ELR (cell line): ENCODE measurements at regions not wholly inside any gene's neighbourhood (a gene's known extent, or its start where the extent isn't known, plus 50 kb on each side); places are given as distances from the start of the nearest gene placed in this dataset.

Experiments
- DNase-seq: peaks from one replicate; pipeline ENCODE4 v3.0.0-alpha.2; 2015; ENCODE audit warnings: low read depth

DNA sequence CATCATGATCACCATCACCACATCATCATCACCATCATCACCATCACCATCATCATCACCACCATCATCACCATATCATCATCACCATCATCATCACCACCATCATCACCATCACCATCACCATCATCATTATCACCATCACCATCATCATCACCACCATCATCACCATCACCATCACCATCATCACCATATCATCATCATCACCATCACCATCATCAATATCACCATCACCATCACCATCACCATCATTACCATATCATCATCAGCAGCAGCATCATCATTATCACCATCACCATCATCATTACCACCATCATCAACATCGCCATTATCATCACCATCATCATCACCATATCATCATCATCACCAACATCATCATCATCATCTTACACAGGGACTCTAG, 351.1 kb downstream of the MIAT start:
- no peak for DNase-seq

DNA sequence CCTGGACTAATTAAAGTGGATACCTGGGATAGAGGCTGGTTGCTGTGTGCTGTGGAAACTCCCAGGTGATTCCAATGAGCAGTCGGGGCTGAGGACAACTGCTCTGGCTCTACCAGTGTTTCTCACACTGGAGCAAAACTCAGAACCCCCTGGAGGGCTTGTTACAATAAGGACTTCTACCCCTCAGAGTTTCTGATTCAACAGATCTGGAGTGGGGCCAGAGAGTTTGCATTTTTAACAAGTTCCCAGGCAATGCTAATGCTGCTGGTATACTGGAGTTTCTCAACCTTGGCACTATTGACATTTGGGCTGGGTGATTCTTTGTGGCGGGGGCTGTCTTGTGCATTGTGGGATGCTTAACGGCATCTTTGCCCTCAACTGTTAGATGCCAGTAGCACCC, 353.7 kb downstream of the MIAT start:
- DNase-seq, result no peak

DNA sequence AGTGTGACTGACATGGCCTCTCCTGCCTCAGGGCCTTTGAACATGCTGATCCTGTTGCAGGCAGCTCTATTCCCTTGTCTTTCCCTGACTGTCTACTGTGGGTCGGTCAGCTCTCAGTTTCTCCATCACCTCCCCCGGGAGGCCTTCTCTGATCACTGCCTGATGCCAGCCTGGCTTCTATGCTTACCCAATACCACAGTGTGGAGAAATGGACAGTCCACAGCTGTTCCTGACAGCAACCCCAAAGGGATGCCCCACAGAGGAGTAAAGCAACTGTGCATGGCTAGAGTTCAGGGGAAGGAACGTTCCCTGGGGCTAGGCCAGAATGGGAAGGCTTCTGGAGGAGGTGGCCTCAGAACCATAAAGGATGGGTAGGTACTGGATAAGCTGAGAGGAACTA, 354.3 kb downstream of the MIAT start:
- no peak for DNase-seq

DNA sequence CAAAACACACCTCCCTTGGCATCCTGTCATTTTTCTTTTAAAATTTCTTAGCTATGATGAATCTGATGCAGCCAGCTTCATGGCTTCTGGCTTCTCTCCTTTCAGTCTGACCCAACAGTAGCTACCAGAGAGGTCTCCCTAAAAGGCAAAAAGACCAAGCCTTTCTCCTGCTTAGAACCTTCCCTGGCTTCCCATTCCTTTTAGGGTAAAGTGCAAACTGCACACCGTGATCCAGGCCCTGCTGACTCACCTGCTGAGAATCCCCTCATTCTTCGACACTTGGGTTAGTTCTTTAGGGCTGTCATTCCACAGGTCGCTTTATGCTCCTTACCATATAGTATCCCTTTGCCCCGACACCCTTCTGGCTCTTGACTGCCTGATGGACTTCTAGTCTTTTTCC, 362.4 kb downstream of the MIAT start:
- no peak for DNase-seq

DNA sequence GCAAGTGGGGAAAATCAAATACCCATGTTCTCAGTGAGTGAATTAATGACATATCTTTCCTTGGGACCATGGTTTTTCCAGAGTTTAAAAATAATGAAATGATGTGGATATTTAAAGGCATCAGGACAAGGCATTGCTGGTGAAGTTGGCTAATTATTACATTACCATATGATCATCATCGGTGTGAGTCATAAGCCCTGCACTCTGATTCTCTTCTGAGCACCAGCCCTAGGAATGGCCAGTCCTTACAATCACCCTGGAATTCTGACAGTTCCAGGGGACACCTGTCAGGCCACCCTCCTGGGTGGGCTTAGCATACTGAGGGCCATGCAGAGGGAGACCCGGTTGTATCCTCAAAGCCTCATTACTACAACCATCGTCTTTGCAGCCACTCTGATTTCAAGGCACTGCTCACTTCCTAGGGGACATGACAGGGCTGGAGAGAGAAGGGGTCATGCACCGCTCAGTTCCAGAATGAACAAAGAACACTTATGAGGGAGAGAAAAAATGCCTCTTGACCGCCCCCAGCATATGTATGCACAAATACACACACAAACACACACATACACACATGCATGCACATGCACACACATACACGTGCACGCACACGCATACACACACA, 365.0 kb downstream of the MIAT start:
- no peak for DNase-seq

DNA sequence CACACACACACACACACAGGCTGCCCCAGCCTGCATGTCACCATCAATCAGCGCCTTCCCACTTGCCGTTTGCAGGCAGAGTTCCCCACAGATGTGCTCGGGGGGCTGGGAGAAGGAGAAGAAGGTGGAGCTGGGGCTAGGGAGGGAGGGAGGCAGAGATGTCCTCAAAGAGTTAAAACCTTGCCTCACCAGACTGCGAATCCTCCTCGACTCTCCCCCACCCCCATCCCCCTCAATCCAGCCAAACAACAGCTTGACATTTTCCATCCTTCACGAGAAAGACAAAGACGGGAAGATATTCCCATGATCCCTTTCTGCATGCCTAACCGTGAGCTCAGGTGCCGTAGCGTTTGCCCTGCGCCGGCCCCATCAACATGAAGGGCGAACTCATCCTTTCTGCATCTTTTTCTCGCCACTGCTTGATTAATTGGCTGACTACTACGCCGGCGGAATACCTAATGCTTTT, 365.5 kb downstream of the MIAT start:
- no peak for DNase-seq

DNA sequence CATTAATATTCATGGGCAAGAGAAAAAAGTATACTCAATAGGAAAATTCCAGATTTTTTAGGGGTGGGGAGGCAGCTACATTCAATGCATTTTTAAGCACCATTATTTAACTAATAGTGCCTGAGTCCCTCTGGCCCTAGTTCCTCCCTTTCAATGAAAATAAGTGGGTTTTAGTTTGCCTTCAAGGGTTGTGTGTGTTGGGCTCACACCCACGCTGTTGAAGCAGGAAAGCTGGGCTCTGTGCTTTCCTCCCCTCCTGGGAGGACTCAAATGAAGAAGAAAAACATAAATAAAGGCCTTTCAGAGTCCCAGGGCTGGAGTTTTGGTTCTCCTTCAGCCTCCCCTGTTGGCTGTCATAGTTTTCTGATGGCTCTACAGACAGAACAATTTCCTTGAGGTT, 366.2 kb downstream of the MIAT start:
- DNase-seq, result no peak

DNA sequence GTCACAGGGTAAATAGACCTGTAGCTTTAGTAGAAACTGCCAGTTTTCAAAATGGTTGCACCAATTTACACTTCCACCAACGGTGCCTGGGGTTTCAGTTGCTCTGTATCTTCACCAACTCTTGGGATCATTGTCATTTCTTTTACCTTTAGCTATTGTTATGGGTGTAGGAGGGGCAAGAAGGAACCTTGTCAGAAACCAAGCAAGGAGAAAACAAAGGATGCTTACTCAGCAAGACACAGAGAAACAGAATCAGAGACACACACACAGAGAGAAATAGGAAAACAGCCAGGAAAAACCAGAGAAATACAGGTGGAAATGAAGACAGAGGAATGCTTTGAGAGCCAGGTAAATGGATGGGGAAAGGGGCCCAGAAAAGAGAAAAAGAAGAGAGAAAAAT, 367.6 kb downstream of the MIAT start:
- no peak for DNase-seq

DNA sequence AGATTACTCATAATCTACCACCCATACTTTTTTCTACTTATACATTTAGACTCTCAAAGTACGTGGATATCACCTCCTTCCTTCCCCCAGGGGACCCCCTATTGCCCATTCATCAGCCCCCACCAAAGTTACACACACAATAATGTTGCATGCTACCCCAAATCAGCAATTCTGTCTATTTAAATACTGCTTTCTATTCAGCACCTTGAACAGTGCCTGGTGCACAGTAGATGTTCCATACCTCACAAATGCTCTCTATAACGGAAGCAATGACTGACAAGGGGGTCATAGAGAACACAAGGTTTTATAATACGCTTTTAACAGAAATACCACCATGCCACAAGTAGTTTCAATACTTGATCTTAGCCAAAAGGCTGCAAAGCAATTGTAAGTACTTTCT, 370.7 kb downstream of the MIAT start:
- no peak for DNase-seq

DNA sequence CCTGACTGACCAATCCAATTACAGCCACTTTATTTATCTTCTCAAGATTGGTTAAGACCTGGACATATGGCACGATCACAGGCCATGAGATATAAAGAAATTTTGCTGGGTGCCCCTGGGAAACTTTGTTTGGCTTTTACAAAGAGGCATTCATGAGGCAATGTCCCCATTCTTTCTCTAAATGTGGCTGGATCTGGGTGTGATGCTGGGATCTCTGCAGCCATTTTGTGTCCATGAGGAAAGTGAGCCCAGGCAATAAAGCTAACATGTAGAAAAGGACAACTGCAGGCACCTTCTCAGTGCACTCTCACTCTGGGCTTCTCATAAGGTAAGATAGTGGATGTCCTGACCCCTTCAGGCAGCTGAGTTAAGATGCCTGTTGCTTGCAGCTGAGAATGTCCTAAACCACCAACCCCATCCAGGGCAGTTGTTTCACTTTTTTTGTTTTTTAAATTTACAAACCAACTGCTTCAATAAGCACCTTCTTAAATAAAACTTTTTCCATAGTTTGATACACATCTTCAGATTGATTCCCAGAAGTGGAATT, 372.3 kb downstream of the MIAT start:
- no peak for DNase-seq

DNA sequence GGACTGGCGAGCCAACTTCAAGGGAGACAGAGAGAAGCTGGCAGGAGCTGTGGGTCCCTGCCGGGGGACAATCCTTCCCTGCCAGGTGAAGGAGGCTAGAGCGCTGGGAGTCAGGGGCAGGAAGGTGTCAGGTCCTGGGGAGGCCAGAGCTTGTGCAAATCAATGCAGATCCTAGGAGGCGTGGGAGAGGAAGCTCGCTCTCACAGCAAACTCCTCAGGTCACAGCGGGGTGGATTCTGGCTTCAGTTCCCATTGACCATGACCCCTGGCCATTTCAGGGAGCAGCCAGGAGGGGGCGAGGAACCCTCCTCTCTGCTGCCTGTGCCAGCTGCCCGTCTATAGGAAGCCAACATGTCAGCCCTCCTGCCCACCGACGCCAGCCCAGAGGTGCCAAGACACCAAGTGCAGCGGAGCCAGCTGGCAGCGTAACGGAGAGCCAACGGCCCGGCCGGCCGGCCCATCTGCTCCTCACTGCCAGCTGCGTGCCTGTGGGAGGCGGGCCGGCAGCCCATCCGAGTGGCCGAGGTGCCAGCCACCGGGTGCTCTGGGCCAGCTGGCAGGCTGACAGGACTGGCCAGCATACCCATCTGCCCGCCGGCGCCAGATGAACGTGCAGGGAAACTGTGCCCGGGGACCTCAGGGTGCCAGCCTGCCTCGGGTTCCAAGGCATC, 374.8 kb downstream of the MIAT start:
- peak; percentile 2 for DNase-seq

DNA sequence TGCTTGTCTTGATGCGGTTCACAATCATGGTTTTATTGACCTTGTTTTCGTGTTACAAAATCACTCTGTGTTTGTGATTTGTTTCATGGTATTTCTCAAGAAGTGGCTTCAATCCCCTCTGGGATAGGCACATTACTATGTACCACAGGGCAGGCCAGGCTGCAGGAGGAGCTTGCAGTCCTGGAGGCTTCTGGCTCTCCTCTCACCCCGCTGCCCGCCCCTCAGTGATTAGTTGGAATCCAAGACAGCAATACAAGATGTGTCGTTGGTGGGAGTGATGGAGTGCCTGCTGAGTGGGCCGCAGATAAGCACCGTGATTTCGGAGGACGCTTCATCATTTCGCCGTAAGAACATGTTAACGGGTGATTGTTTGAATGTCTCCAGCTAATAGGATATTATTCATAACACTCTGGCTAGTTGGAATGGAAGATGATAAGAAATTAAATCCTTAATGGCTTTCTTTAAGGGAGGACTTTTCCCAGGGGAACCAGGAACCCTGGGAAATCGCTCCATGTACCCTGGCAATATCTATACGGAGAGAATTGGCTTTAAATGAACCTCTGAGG, 384.4 kb downstream of the MIAT start:
- no peak for DNase-seq

DNA sequence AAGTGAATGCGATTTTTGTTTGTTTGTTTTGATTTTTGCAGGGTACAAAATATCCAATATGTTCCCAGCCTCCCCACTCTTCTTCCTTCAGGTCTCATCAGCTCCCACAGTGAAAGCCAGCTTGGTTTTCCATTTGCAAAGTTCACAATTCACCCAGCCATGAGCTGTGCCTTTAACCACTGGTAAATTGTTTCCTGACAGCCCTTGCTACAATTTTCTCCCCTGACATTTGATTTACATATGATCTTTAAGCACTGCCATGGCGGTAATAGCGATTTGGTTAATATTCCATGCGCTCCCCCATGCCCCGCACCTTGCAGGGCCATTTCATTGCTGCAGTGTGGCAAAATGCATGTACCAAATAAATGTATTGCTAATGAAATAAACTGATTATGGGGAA, 385.9 kb downstream of the MIAT start:
- no peak for DNase-seq

DNA sequence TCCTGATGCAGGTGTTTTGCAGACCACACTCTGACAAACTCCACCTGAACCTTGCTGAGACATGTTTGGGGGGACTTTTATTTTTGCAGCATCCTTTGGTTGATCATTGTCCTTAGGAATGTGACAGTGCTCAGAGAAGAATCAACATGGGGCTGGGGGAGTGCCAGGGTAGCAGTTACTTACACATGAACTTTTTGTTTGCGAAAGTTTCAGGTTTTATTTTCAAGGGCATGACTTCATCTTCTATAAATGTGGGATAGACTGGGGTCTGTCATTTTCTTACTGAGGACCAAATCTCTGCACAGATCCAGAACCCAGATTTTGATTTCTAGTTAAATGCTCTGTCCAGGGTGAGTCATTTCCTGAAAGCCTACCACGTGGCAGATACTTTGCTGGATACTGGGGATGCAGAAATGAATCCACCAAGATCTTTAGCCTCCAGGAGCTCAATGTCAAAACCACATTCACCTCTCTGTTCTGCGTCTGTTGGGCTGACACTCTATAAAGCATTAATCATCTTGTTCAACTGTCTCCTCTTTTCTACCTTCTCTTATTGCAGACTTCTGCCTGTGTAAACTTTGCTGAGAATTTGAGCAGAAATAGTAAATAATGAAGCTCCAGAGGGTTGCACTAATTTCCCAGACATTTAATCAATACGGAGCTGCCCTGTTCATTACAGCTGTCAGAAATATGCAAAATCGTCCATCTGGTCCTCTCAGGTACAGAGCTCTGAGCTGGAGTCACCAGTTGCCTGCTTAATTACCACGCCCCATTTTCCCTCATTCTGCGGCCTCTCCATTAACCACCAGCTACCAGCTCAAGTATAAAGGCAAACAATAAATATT, 387.9 kb downstream of the MIAT start:
- peak; percentile 50 for DNase-seq

DNA sequence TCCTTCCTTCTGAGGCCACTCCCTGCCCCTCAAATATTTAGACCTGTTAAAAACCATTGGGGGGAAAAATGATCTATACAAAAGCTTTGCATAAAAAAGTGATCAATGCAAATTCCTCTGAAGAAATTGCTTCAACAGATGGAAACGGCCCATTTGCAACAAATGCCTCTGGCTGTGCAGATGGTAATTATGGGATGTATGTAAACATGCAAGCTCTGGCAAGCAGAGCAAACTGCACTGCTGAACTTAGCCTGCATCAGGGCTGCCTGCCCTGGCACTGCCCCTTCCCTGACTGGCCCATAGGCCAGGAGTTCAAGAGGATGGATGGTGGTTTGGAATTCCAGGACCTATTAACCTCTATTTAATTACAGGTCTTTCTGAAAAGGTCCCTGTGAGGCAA, 388.7 kb downstream of the MIAT start:
- no peak for DNase-seq

DNA sequence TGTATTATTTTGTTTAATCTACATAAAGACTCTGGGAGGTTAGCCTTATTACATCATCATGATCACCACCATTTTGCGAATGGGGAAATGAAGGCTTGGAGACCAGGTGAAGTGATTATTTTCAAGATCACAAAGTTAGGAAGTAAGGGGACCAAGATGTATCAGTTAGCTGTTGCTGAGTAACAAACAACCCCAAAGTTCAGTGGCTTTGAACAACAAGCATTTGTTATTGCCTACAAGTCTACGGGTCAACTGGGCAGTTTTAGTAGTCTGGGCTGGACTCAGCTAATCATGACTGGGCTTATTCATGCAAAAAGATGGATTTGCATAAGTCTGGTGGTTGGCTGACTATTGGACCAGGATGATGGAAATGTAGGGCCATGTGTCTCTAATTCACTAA, 389.2 kb downstream of the MIAT start:
- no peak for DNase-seq

DNA sequence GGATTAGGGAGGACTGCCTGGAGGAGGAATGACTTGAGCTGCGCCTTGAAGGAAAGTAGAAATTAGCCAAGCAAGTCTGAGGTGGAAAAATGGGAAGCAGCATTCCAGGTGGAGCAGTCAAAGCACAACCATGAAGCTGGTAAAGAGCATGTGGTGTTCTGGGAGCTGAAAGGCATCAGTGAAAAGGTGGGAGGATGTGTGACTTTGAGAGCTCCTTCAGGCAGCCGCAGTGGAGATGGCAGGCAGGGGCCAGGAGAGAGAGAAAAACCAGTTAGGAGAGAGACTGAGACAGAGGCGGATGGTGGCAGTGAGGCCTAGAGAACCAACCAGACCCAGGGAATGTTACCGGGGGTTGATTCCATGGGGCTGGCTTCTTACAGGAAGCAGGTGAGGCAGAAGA, 393.4 kb downstream of the MIAT start:
- no peak for DNase-seq

DNA sequence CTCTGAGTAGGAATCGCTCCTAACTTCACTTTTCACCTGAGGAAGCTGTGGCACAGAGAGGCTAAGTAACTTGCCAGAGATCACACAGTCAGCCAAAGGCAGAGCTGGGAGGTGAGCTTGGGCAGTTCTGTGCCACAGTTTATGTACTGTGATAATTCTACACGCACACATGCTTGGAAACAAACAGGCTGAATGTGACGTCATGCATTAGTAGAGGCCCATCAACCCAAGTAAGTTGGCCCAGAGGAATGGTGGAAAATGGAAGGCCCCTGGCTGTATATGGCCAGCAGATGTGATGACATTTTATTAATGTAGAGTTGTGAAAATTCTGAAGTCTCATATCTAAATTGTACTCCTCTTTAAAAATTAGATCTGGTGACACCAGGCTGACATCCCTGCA, 394.0 kb downstream of the MIAT start:
- no peak for DNase-seq

DNA sequence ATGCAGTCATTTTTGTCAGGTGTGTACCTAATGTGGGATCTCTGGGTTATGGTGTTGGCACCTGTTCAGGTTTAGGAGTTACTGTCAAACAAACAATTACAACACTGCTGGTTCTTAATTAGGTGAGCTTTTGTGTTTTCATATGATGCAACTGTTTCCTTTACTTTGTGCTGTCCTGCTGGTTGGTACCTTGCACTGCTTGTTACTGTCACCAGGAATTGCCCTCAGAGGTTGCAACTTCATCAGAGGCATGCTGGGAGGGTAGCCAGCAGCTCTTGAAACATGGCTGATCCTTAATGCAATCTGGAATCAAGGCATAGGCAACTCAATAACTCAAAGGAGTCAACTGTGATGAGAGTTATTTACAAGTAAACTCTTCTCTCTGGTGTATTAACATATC, 400.3 kb downstream of the MIAT start:
- DNase-seq, result no peak

DNA sequence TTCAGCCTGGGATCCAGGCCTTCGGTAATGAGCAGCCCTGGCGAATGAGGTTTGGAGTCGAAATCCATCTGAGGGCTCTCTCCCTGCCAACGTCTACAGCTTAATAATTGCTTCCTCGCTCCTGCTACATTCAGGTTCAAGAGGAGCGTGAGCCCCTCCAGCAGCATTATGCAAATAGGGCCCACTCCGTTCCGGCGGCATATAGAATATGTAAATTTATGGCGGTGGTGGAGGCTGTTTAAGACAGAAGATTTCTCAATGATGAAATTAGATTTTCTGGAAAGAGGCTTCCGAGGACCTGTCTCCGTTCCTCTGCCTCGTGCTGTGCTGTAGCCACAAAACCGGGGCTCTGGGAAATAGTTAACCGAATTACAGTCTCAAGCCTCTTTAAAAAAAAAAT, 402.8 kb downstream of the MIAT start:
- no peak for DNase-seq

DNA sequence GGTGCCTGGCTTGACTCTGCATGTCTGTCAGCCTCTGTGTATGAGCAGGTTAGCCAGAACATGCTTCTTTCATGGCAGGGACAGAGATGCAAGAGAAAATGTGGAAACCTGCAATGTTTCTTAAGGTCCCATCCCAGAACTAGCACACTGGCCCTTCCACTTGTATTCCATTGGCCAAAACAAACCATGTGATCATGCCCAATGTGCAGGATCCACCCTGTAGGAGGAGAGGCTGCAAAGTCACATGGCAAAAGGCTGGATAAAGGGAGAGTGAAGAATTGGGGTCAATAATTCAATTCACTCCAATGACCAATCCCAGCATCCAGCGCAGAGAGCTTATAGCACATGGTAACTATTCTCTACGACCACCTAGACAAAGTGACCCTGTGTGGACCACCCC, 405.5 kb downstream of the MIAT start:
- no peak for DNase-seq

DNA sequence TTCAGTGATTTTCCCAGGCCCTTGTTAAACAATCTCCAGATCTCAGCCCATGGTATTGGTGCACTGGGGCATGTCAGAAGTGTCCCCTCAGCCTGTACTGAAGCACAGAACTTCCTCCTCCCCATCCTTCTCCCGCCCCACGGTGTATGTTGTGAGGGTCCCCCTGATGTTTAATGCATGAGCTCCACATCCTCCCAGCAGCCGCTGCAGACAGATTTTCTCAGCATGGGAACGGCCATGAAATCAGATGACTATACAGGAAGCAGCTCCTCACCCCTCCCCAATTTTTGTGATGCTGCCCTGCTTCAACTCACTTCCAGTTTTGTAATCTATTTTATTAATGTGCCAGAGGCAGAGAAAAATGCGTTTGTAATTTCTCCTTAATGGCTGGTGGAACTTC, 406.0 kb downstream of the MIAT start:
- DNase-seq, result no peak

DNA sequence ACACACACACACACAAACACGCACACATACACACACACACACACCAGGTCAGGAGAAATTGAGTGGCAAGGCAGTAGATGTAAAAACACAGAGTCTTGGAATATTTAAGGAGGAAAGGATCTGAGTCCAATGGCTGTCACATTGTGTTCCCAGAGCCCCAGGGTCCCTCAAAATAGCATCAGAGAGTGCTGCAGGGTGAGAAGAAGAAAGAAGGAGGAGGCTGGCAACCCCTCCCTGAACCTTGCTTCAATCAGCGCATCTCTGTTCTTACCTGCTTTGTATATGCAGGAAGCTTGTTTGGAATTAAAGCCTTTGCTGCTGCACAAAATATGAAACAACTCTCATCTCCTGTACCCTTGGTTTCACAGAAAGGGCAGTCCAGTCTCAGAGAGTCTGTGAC, 406.5 kb downstream of the MIAT start:
- DNase-seq, result no peak
